ENCODE measurements at regions not wholly inside any gene's neighbourhood (a gene's known extent, or its start where the extent isn't known, plus 50 kb on each side); places are given as distances from the start of the nearest gene placed in this dataset.
"Not testable (repeated sequence)": the region's sequence is repeated elsewhere in the genome, so short reads cannot be mapped to it uniquely, and the experiment has no call there.

- ATAC-seq (ENCODE audit: low FRiP score), result no peak
Measured at GRCh38 chr1:91604632-91605031, 104.0 kb downstream of the CDC7 start.

GRCh38 chr1:91605566-91605965 is 104.9 kb downstream of the CDC7 start:
- no peak for ATAC-seq (ENCODE audit: low FRiP score)
- no peak for TF ChIP-seq CTCF (IDR thresholded peaks at IDR 0.05)
- no peak for DNase-seq (ENCODE audit: low spot score)

More at GRCh38 chr1:91604632-91605031, 104.0 kb downstream of the CDC7 start:
- DNase-seq (ENCODE audit: low spot score), result no peak
- no peak for TF ChIP-seq CTCF (IDR thresholded peaks at IDR 0.05)

GRCh38 chr1:91606546-91607078 is 106.0 kb downstream of the CDC7 start:
- ATAC-seq (ENCODE audit: low FRiP score) (no peak), DNase-seq (ENCODE audit: low spot score) (no peak)
- TF ChIP-seq CTCF (IDR thresholded peaks at IDR 0.05), result no peak

GRCh38 chr1:91607686-91608085 is 107.0 kb downstream of the CDC7 start:
- DNase-seq (ENCODE audit: low spot score), result not testable (repeated sequence)

GRCh38 chr1:91608876-91609275 is 108.2 kb downstream of the CDC7 start:
- no peak for ATAC-seq (ENCODE audit: low FRiP score)

More at GRCh38 chr1:91607686-91608085, 107.0 kb downstream of the CDC7 start:
- ATAC-seq (ENCODE audit: low FRiP score), result not testable (repeated sequence)

GRCh38 chr1:91609551-91609950 is 108.9 kb downstream of the CDC7 start:
- TF ChIP-seq CTCF (IDR thresholded peaks at IDR 0.05), result no peak
- no peak for DNase-seq (ENCODE audit: low spot score)

More at GRCh38 chr1:91608876-91609275, 108.2 kb downstream of the CDC7 start:
- TF ChIP-seq CTCF (IDR thresholded peaks at IDR 0.05), result no peak
- no peak for DNase-seq (ENCODE audit: low spot score)

GRCh38 chr1:91610102-91610501 is 109.5 kb downstream of the CDC7 start:
- TF ChIP-seq CTCF (IDR thresholded peaks at IDR 0.05), result no peak
- DNase-seq (ENCODE audit: low spot score) (no peak), ATAC-seq (ENCODE audit: low FRiP score) (no peak)

More at GRCh38 chr1:91609551-91609950, 108.9 kb downstream of the CDC7 start:
- ATAC-seq (ENCODE audit: low FRiP score), result peak; percentile 48
